ENCODE measurements at regions not wholly inside any gene's neighbourhood (a gene's known extent, or its start where the extent isn't known, plus 50 kb on each side); places are given as distances from the start of the nearest gene placed in this dataset.

GRCh38 chr5:93331863-93332262 is 249.2 kb downstream of the NR2F1-AS1 start:
- Mint-ChIP-seq H3K36me3 (ENCODE audit: low read depth) (no peaks in the 10 kb centered on the region), H3K9me3 (no peaks in the 10 kb centered on the region), H3K4me3 (no peak overlapping the region), H3K27me3 (no peaks in the 10 kb centered on the region), H3K27ac (no peak overlapping the region), H3K4me1 (no peaks in the 10 kb centered on the region)
- DNase-seq, result no peak
- intact Hi-C loops (cut with micrococcal nuclease), result no loop called here

- Mint-ChIP-seq H3K36me3 (ENCODE audit: low read depth) (no peaks in the 10 kb centered on the region), H3K4me3 (no peak overlapping the region), H3K27ac (no peak overlapping the region), H3K9me3 (no peaks in the 10 kb centered on the region), H3K27me3 (no peaks in the 10 kb centered on the region), H3K4me1 (no peaks in the 10 kb centered on the region)
- intact Hi-C loops (cut with micrococcal nuclease), result no loop called here
- DNase-seq, result no peak
Observed at GRCh38 chr5:93331241-93331640, 249.8 kb downstream of the NR2F1-AS1 start.

DNA sequence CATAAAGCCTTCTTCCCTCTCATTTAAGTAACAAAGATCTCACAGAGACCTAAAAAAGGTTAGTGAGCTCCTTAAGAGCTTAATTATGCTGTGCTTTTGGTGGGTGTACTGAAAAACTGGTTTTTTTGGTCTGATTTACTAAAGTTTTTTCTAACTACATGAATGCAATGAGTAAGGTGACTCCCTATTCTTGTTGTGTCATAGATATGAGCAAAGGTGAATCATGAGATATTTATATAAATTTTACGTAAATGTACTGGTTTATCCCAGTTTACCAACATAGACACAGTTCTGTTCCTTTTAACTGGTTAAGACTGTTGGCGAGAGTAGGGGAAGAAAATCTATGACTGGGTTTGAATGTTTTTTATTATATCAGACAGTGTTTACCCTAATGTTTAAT is 250.5 kb downstream of the NR2F1-AS1 start:
- Mint-ChIP-seq H3K4me1 (no peaks in the 10 kb centered on the region), H3K36me3 (ENCODE audit: low read depth) (no peaks in the 10 kb centered on the region), H3K4me3 (no peak overlapping the region), H3K27me3 (no peaks in the 10 kb centered on the region), H3K9me3 (no peaks in the 10 kb centered on the region), H3K27ac (no peak overlapping the region)
- DNase-seq, result no peak
- intact Hi-C loops (cut with micrococcal nuclease), result no loop called here

GRCh38 chr5:93329756-93330155 is 251.3 kb downstream of the NR2F1-AS1 start:
- Mint-ChIP-seq H3K27ac (no peak overlapping the region), H3K36me3 (ENCODE audit: low read depth) (no peaks in the 10 kb centered on the region), H3K9me3 (no peaks in the 10 kb centered on the region), H3K27me3 (no peaks in the 10 kb centered on the region), H3K4me3 (no peak overlapping the region), H3K4me1 (no peaks in the 10 kb centered on the region)
- no peak for DNase-seq
- intact Hi-C loops (cut with micrococcal nuclease), result no loop called here

DNA sequence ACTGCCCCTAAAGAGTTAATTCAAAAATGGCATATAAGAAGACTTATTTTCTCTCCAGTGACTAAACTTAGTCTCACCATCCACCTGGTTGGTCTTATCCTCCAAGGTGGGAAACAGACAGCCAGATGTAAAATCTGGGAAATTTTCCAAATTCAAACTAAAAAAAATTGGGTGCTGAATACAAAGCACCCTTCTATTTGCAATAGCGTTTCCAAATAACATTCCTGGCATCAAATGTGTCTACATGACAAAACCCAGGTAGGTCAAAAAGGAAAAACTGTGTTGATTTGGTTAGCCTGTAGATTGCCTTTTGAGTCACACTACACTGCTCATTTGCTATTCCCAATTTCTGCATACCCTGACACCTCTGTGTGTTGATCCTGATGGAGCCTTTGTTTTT is 252.2 kb downstream of the NR2F1-AS1 start:
- no peak for DNase-seq
- no peaks in the 10 kb centered on the region for H3K36me3 Mint-ChIP-seq (ENCODE audit: low read depth)
- H3K4me3 Mint-ChIP-seq, result no peak overlapping the region
- intact Hi-C loops (cut with micrococcal nuclease), result no loop called here
- H3K9me3 Mint-ChIP-seq, result no peaks in the 10 kb centered on the region
- H3K27ac Mint-ChIP-seq, result no peak overlapping the region
- no peaks in the 10 kb centered on the region for H3K4me1 Mint-ChIP-seq
- H3K27me3 Mint-ChIP-seq, result no peaks in the 10 kb centered on the region

DNA sequence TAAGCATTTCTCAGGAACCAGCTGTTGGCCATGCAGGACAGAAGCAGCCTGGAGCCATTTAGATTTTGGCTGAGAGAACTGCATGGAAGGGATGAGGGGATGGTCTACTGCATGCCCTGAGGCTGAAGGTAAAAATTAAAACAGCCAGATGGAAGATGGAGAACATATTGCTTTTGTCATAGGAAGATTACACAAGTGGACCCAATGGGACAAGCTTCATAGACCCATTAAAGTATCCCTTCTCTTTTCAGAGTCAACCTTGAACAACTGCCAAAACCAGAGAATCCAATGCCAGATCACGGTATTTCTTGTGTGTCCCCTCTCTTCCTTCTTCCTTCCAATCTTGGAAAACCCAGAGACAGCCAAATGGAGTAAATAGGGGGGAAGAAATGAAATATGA is 253.4 kb downstream of the NR2F1-AS1 start:
- H3K27me3 Mint-ChIP-seq, result no peaks in the 10 kb centered on the region
- H3K4me1 Mint-ChIP-seq, result no peaks in the 10 kb centered on the region
- no peak overlapping the region for H3K4me3 Mint-ChIP-seq
- no peak overlapping the region for H3K27ac Mint-ChIP-seq
- H3K36me3 Mint-ChIP-seq (ENCODE audit: low read depth), result no peaks in the 10 kb centered on the region
- no peak for DNase-seq
- no peaks in the 10 kb centered on the region for H3K9me3 Mint-ChIP-seq
- intact Hi-C loops (cut with micrococcal nuclease), result no loop called here

- no peak overlapping the region for H3K27ac Mint-ChIP-seq
- H3K36me3 Mint-ChIP-seq (ENCODE audit: low read depth), result no peaks in the 10 kb centered on the region
- H3K27me3 Mint-ChIP-seq, result no peaks in the 10 kb centered on the region
- DNase-seq, result no peak
- no peaks in the 10 kb centered on the region for H3K4me1 Mint-ChIP-seq
- no peaks in the 10 kb centered on the region for H3K9me3 Mint-ChIP-seq
- intact Hi-C loops (cut with micrococcal nuclease), result no loop called here
- H3K4me3 Mint-ChIP-seq, result no peak overlapping the region
Observed at GRCh38 chr5:93325946-93326345, 255.1 kb downstream of the NR2F1-AS1 start.

- Mint-ChIP-seq H3K36me3 (ENCODE audit: low read depth) (no peaks in the 10 kb centered on the region), H3K27me3 (no peaks in the 10 kb centered on the region), H3K4me3 (no peak overlapping the region), H3K27ac (no peak overlapping the region), H3K9me3 (no peaks in the 10 kb centered on the region), H3K4me1 (no peaks in the 10 kb centered on the region)
- DNase-seq, result no peak
- intact Hi-C loops (cut with micrococcal nuclease), result no loop called here
Observed at GRCh38 chr5:93322974-93323860, 257.8 kb downstream of the NR2F1-AS1 start.

DNA sequence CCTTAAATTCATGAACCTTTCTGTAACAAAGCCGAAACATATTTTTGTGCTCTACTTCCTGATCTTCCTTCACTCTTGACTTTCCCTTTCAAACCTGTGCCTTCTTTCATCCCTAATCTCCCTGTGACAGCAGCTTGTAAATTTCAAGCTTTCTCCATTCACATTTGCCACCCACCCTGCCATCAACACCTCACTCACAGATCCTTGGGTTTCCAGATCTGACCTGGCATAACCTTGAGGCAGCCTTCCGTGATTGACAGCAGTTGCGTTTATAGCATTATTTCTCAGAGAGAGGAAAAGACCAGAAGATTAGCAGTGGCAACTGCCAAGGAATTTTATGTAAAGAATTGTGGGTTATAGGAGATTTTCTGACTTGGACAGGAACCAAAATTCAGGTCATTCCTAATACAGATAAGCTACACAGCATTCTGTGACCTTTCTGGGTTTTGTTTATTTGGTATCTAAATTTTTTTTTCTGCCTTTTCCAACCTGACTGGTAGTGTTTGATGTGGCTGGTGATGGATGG is 260.0 kb downstream of the NR2F1-AS1 start:
- no peaks in the 10 kb centered on the region for H3K9me3 Mint-ChIP-seq

GRCh38 chr5:93313672-93314071 is 267.3 kb downstream of the NR2F1-AS1 start:
- intact Hi-C loops (cut with micrococcal nuclease), result no loop called here
- Mint-ChIP-seq H3K27ac (no peak overlapping the region), H3K27me3 (no peaks in the 10 kb centered on the region), H3K4me3 (no peak overlapping the region), H3K9me3 (no peaks in the 10 kb centered on the region), H3K4me1 (no peaks in the 10 kb centered on the region), H3K36me3 (ENCODE audit: low read depth) (no peaks in the 10 kb centered on the region)
- no peak for DNase-seq

More for the DNA sequence above, 260.0 kb downstream of the NR2F1-AS1 start:
- intact Hi-C loops (cut with micrococcal nuclease), result no loop called here
- Mint-ChIP-seq H3K4me1 (no peaks in the 10 kb centered on the region), H3K27ac (no peak overlapping the region), H3K27me3 (no peaks in the 10 kb centered on the region), H3K36me3 (ENCODE audit: low read depth) (no peaks in the 10 kb centered on the region), H3K4me3 (no peak overlapping the region)
- no peak for DNase-seq

DNA sequence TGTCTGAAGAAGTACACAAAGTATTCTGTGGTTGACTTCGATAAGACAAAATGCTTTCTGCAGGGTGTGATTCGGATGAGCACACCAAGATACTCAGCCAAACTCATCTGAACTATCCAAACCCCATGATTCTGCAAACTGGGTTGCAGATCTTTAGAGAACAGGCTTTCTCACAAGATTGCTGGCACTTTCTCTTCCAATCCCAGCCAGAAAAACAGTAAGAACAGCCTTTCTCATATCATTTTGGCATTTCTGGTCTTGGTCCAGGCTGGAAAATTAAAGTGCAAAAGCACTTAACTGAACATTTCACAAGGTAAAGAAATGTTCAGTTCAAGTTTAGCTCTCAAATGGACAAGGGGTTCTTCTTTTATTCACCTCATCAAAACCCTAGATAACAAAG is 269.1 kb downstream of the NR2F1-AS1 start:
- intact Hi-C loops (cut with micrococcal nuclease), result no loop called here
- Mint-ChIP-seq H3K4me1 (no peaks in the 10 kb centered on the region), H3K9me3 (no peaks in the 10 kb centered on the region), H3K4me3 (no peak overlapping the region), H3K36me3 (ENCODE audit: low read depth) (no peaks in the 10 kb centered on the region), H3K27ac (no peak overlapping the region), H3K27me3 (no peaks in the 10 kb centered on the region)
- DNase-seq, result no peak

DNA sequence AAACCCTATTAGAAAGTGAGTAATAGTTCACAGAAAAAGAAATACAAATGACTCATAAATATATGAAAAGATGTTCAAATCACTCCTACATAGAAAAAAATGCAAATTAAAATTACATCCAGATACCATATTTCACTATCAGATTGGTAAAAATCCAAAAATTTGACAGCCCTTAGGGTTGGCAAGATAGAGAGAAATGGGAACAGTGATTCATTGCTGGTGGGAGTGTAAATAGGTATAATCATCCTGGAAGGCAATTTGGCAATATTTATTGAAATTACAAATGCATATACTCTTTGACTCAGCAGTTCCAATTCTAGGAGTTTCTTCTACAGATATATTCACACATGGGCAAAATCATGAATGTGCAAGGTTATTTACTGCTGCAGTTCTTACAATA is 273.5 kb downstream of the NR2F1-AS1 start:
- DNase-seq, result no peak
- H3K27me3 Mint-ChIP-seq, result no peaks in the 10 kb centered on the region
- H3K36me3 Mint-ChIP-seq (ENCODE audit: low read depth), result no peaks in the 10 kb centered on the region
- no peaks in the 10 kb centered on the region for H3K9me3 Mint-ChIP-seq
- intact Hi-C loops (cut with micrococcal nuclease), result no loop called here
- H3K27ac Mint-ChIP-seq, result no peak overlapping the region
- no peak overlapping the region for H3K4me3 Mint-ChIP-seq
- H3K4me1 Mint-ChIP-seq, result no peaks in the 10 kb centered on the region

DNA sequence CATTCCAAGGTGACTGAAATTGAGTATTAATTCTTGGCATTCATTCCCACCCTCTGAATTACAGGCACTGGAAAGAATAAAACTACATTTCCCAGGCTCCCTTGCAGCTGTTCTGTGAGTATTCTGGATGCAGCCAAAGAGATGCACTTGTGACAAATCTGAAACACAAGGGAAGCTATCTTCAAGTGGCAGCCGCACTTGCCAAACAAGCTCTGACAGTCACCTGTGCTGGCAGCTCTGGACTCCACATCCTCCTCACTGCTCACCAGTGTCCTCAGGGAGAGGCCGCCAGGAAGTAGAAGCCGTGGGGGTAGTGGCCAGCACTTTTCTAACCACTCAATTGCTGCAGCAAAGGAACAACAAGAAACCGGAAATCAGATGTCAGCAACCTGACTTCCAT is 275.0 kb downstream of the NR2F1-AS1 start:
- intact Hi-C loops (cut with micrococcal nuclease), result no loop called here
- H3K36me3 Mint-ChIP-seq (ENCODE audit: low read depth), result no peaks in the 10 kb centered on the region
- no peak overlapping the region for H3K27ac Mint-ChIP-seq
- H3K9me3 Mint-ChIP-seq, result no peaks in the 10 kb centered on the region
- H3K27me3 Mint-ChIP-seq, result no peaks in the 10 kb centered on the region
- DNase-seq, result no peak
- H3K4me3 Mint-ChIP-seq, result no peak overlapping the region
- no peaks in the 10 kb centered on the region for H3K4me1 Mint-ChIP-seq

GRCh38 chr5:93304456-93305250 is 276.4 kb downstream of the NR2F1-AS1 start:
- Mint-ChIP-seq H3K27me3 (no peaks in the 10 kb centered on the region), H3K4me1 (no peaks in the 10 kb centered on the region), H3K27ac (no peak overlapping the region), H3K9me3 (no peaks in the 10 kb centered on the region), H3K4me3 (no peak overlapping the region), H3K36me3 (ENCODE audit: low read depth) (no peaks in the 10 kb centered on the region)
- no peak for DNase-seq
- intact Hi-C loops (cut with micrococcal nuclease), result no loop called here

All from activated CD4-positive, alpha-beta T cell treated with anti-CD3 and anti-CD28 coated beads, Interleukin-2, amount 10 ng/mL, durations not matched to agents 24 days and 14 days (primary cell).